HepG2 (cell line): ENCODE measurements at regions not wholly inside any gene's neighbourhood (a gene's known extent, or its start where the extent isn't known, plus 50 kb on each side); places are given as distances from the start of the nearest gene placed in this dataset.

ENCODE experiments used
- CSRNP2 ChIP-seq: sonication (generic); formaldehyde crosslinking; conservative IDR thresholded peaks from 2 replicates; pipeline ENCODE4 v1.8.0; 2022; ENCODE audit warnings: low read depth, missing genetic modification reagents
- DNMT3B ChIP-seq: conservative IDR thresholded peaks from 2 replicates; pipeline ENCODE4 v1.6.1; 2016; ENCODE audit warnings: missing biosample characterization, control low read depth
- FOXK2 ChIP-seq: fragments of 450-650 bp; IDR thresholded peaks from 2 replicates; pipeline ENCODE4 v1.6.1; 2016
- GTF2F1 ChIP-seq: fragments of 150-350 bp; IDR thresholded peaks from 2 replicates; pipeline ENCODE4 v1.6.1; 2014; ENCODE audit warnings: low read length
- MEF2D ChIP-seq: sonication (generic); formaldehyde crosslinking; IDR thresholded peaks from 2 replicates; pipeline ENCODE4 v1.5.1; 2020; ENCODE audit warnings: mild to moderate bottlenecking, missing genetic modification reagents
- MEIS2 ChIP-seq: sonication (generic); formaldehyde crosslinking; IDR thresholded peaks from 2 replicates; pipeline ENCODE4 v1.9.0; 2021; ENCODE audit warnings: mild to moderate bottlenecking, missing genetic modification reagents
- MIXL1 ChIP-seq: IDR thresholded peaks from 2 replicates; pipeline ENCODE4 v1.6.1; 2016
- MYNN ChIP-seq: sonication (generic); formaldehyde crosslinking; IDR thresholded peaks from 2 replicates; pipeline ENCODE4 v1.4.0; 2020; ENCODE audit warnings: mild to moderate bottlenecking, low read depth, missing genetic modification reagents
- NAIF1 ChIP-seq: sonication (generic); formaldehyde crosslinking; IDR thresholded peaks from 2 replicates; pipeline ENCODE4 v1.5.0; 2020; ENCODE audit warnings: mild to moderate bottlenecking, missing genetic modification reagents, borderline replicate concordance
- NCOA2 ChIP-seq: sonication (generic); formaldehyde crosslinking; IDR thresholded peaks from 2 replicates; pipeline ENCODE4 v1.8.0; 2022; ENCODE audit warnings: inconsistent platforms
- NR2C2 ChIP-seq: sonication (generic); formaldehyde crosslinking; IDR thresholded peaks from 2 replicates; pipeline ENCODE4 v1.4.0; 2020; ENCODE audit warnings: missing genetic modification reagents, mild to moderate bottlenecking, moderate library complexity, borderline replicate concordance
- PRPF4 ChIP-seq: fragments of 200-400 bp; formaldehyde crosslinking; IDR thresholded peaks from 2 replicates; pipeline ENCODE4 v1.6.1; 2016; ENCODE audit warnings: low read length, low read depth; ENCODE audit not compliant: poor library complexity, severe bottlenecking
- RBFOX2 ChIP-seq: fragments of 200-400 bp; formaldehyde crosslinking; IDR thresholded peaks from 2 replicates; pipeline ENCODE4 v1.6.1; 2017; ENCODE audit warnings: low read depth, mild to moderate bottlenecking, low read length
- RXRB ChIP-seq: IDR thresholded peaks from 2 replicates; pipeline ENCODE4 v1.6.1; 2016; ENCODE audit warnings: borderline replicate concordance, missing genetic modification reagents, missing compliant biosample characterization
- SRSF9 ChIP-seq: fragments of 200-400 bp; formaldehyde crosslinking; IDR thresholded peaks from 2 replicates; pipeline ENCODE4 v1.6.1; 2018; ENCODE audit warnings: borderline replicate concordance, mild to moderate bottlenecking, low read depth, low read length; ENCODE audit not compliant: insufficient read depth, poor library complexity, severe bottlenecking
- TBL1XR1 ChIP-seq: fragments of 150-350 bp; IDR thresholded peaks from 2 replicates; pipeline ENCODE4 v1.6.1; 2014; ENCODE audit warnings: borderline replicate concordance, low read length; ENCODE audit not compliant: partially characterized antibody
- TCF7 ChIP-seq: sonication (generic); IDR thresholded peaks from 2 replicates; pipeline ENCODE4 v1.6.1; 2016; ENCODE audit warnings: antibody characterized with exemption, low read depth
- ZEB1 ChIP-seq: IDR thresholded peaks from 2 replicates; pipeline ENCODE4 v1.6.1; 2012; ENCODE audit warnings: mild to moderate bottlenecking, low read depth, inconsistent platforms; ENCODE audit not compliant: insufficient replicate concordance
- ZNF251 ChIP-seq: sonication (generic); formaldehyde crosslinking; IDR thresholded peaks from 2 replicates; pipeline ENCODE4 v1.9.0; 2021; ENCODE audit warnings: mild to moderate bottlenecking, missing genetic modification reagents
- ZNF280B ChIP-seq: sonication (generic); formaldehyde crosslinking; IDR thresholded peaks from 2 replicates; pipeline ENCODE4 v1.5.0; 2020; ENCODE audit warnings: missing genetic modification reagents, mild to moderate bottlenecking, borderline replicate concordance
- ZNF414 ChIP-seq: sonication (generic); formaldehyde crosslinking; IDR thresholded peaks from 2 replicates; pipeline ENCODE4 v1.5.0; 2020; ENCODE audit warnings: missing genetic modification reagents
- ZNF503 ChIP-seq: sonication (generic); formaldehyde crosslinking; IDR thresholded peaks from 2 replicates; pipeline ENCODE4 v1.4.0; 2020; ENCODE audit warnings: missing genetic modification reagents
- ZSCAN25 ChIP-seq: sonication (generic); formaldehyde crosslinking; IDR thresholded peaks from 2 replicates; pipeline ENCODE4 v1.8.0; 2022; ENCODE audit warnings: mild to moderate bottlenecking, missing genetic modification reagents
- TF ChIP-seq, protein P1 (sequence below): sonication (generic); formaldehyde crosslinking; IDR thresholded peaks from 2 replicates; pipeline ENCODE4 v1.9.0; 2022; ENCODE audit warnings: low read depth, missing genetic modification reagents

DNA sequence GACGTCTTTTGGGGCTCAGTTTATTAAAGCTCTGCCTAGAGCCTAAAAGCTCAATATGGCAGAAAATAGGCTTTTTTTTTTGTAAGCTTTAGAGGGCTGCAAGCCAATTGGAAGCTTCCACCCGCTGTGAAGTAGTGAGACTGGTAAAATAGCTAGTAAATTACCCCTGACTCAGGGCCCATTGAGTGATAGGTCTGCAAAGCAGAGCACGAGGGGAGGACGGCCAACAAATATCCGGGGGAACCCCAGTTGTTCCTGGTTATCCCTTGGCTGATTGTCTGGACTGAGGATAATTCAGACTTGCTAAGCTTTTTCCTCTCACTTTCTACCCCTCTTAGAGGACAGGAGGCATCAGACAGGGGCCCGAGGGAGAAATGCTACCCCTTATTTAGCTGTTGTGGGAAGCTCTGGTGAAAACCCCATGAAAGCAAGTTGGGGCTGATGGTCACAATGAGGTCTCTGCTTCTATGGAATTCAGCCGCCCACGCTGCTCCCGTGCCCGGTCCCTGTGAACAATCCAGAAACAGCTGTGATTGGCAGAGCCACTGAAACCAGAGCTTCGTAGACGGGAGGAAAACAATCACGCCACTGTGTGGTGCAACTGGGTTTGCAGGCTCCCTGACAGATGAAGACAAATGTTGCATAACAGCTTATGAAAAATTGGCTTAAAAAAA lies 141.9 kb upstream of the LGALSL start (continued):
- no peak for TF ChIP-seq CSRNP2 (CRISPR knock-in tag)
- 0 out of 2 replicates have a peak, but pooled peaks have one; percentile 8 for TF ChIP-seq TCF7
- TF ChIP-seq ZEB1 = no peak
- peak; percentile 79; the same call in 1 of the 2 replicates for TF ChIP-seq MEIS2 (CRISPR knock-in tag)
- TF ChIP-seq MYNN (CRISPR knock-in tag) = no peak
- TF ChIP-seq RBFOX2 = no peak
- no peak for TF ChIP-seq ZNF414
- no peak for TF ChIP-seq ZNF503 (CRISPR knock-in tag)
- TF ChIP-seq RXRB (CRISPR knock-in tag) = no peak; the same call in 1 of the 2 replicates
- TF ChIP-seq ZNF280B = no peak
- TF ChIP-seq PRPF4 = no peak
- no peak for TF ChIP-seq ZNF251 (CRISPR knock-in tag)
- TF ChIP-seq, protein P1, sequence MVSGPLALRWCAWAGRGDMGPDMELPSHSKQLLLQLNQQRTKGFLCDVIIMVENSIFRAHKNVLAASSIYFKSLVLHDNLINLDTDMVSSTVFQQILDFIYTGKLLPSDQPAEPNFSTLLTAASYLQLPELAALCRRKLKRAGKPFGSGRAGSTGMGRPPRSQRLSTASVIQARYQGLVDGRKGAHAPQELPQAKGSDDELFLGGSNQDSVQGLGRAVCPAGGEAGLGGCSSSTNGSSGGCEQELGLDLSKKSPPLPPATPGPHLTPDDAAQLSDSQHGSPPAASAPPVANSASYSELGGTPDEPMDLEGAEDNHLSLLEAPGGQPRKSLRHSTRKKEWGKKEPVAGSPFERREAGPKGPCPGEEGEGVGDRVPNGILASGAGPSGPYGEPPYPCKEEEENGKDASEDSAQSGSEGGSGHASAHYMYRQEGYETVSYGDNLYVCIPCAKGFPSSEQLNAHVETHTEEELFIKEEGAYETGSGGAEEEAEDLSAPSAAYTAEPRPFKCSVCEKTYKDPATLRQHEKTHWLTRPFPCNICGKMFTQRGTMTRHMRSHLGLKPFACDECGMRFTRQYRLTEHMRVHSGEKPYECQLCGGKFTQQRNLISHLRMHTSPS (CRISPR knock-in tag) = no peak
- TF ChIP-seq NAIF1 (CRISPR knock-in tag) = no peak
- TF ChIP-seq MEF2D (CRISPR knock-in tag) = no peak
- TF ChIP-seq SRSF9 = no peak
- no peak for TF ChIP-seq MIXL1 (CRISPR knock-in tag)
- TF ChIP-seq GTF2F1 = no peak
- TF ChIP-seq ZSCAN25 = no peak
- no peak for TF ChIP-seq NR2C2
- no peak for TF ChIP-seq NCOA2 (CRISPR knock-in tag)
- no peak for TF ChIP-seq DNMT3B
- no peak for TF ChIP-seq FOXK2
- TF ChIP-seq TBL1XR1 = no peak
